ENCODE measurements at regions not wholly inside any gene's neighbourhood (a gene's known extent, or its start where the extent isn't known, plus 50 kb on each side); places are given as distances from the start of the nearest gene placed in this dataset.

- H3K27ac ChIP-seq (ENCODE audit: low read length), result no peak overlapping the region
- TF ChIP-seq POLR2AphosphoS5 (IDR thresholded peaks at IDR 0.05) (no peak), CTCF (IDR thresholded peaks at IDR 0.05; ENCODE audit: poor library complexity, severe bottlenecking) (no peak), RAD21 (conservative IDR thresholded peaks at IDR 0.05) (no peak), TAF1 (IDR thresholded peaks at IDR 0.05; ENCODE audit: low read depth) (no peak), SMC3 (conservative IDR thresholded peaks at IDR 0.05; ENCODE audit: poor library complexity) (no peak), MXI1 (conservative IDR thresholded peaks at IDR 0.05; ENCODE audit: poor library complexity, severe bottlenecking) (no peak), EZH2 (IDR thresholded peaks at IDR 0.05; ENCODE audit: borderline replicate concordance, insufficient read depth, low read length, poor library complexity, severe bottlenecking) (no peak), REST (IDR thresholded peaks at IDR 0.05; ENCODE audit: borderline replicate concordance) (no peak), EP300 (conservative IDR thresholded peaks at IDR 0.05; ENCODE audit: poor library complexity, severe bottlenecking) (no peak)
- no peaks in the 10 kb centered on the region for H3K79me2 ChIP-seq (replicated peaks; ENCODE audit: insufficient read depth, low read length)
- H3K9ac ChIP-seq (ENCODE audit: low read length), result no peak overlapping the region
- H3K27me3 ChIP-seq (ENCODE audit: insufficient read depth, low read depth, low read length), result no peaks in the 10 kb centered on the region
- H4K20me1 ChIP-seq (ENCODE audit: insufficient read depth), result no peaks in the 10 kb centered on the region
- H3K9me2 ChIP-seq (ENCODE audit: insufficient read depth, low read length), result no peaks in the 10 kb centered on the region
- H2AFZ ChIP-seq (ENCODE audit: low read depth, low read length), result no peak overlapping the region
- H3K9me3 ChIP-seq (ENCODE audit: low read length), result no peaks in the 10 kb centered on the region
- H3K4me3 ChIP-seq (ENCODE audit: low read length), result no peak overlapping the region
- no peaks in the 10 kb centered on the region for H3K36me3 ChIP-seq (ENCODE audit: insufficient read depth, low read length)
- H3F3A ChIP-seq (ENCODE audit: insufficient read depth, low read length, poor library complexity, severe bottlenecking), result no peaks in the 10 kb centered on the region
- no peak overlapping the region for H3K4me2 ChIP-seq (ENCODE audit: low read length)
These were observed 84.9 kb upstream of the HSPA9 start for GRCh38 chr5:138660051-138660572.

GRCh38 chr5:138659561-138659960 lies 84.4 kb upstream of the HSPA9 start:
- Histone ChIP-seq H3K4me3 (ENCODE audit: low read length) (no peak overlapping the region), H4K20me1 (ENCODE audit: insufficient read depth) (no peaks in the 10 kb centered on the region), H2AFZ (ENCODE audit: low read depth, low read length) (no peak overlapping the region), H3F3A (ENCODE audit: insufficient read depth, low read length, poor library complexity, severe bottlenecking) (no peaks in the 10 kb centered on the region), H3K9me3 (ENCODE audit: low read length) (no peaks in the 10 kb centered on the region), H3K27ac (ENCODE audit: low read length) (no peak overlapping the region), H3K9me2 (ENCODE audit: insufficient read depth, low read length) (no peaks in the 10 kb centered on the region), H3K36me3 (ENCODE audit: insufficient read depth, low read length) (no peaks in the 10 kb centered on the region), H3K9ac (ENCODE audit: low read length) (no peak overlapping the region), H3K4me2 (ENCODE audit: low read length) (no peak overlapping the region), H3K79me2 (replicated peaks; ENCODE audit: insufficient read depth, low read length) (no peaks in the 10 kb centered on the region), H3K27me3 (ENCODE audit: insufficient read depth, low read depth, low read length) (no peaks in the 10 kb centered on the region)
- TF ChIP-seq EP300 (conservative IDR thresholded peaks at IDR 0.05; ENCODE audit: poor library complexity, severe bottlenecking) (no peak), MXI1 (conservative IDR thresholded peaks at IDR 0.05; ENCODE audit: poor library complexity, severe bottlenecking) (no peak), REST (IDR thresholded peaks at IDR 0.05; ENCODE audit: borderline replicate concordance) (no peak), EZH2 (IDR thresholded peaks at IDR 0.05; ENCODE audit: borderline replicate concordance, insufficient read depth, low read length, poor library complexity, severe bottlenecking) (no peak), POLR2AphosphoS5 (IDR thresholded peaks at IDR 0.05) (no peak), RAD21 (conservative IDR thresholded peaks at IDR 0.05) (no peak), SMC3 (conservative IDR thresholded peaks at IDR 0.05; ENCODE audit: poor library complexity) (no peak), TAF1 (IDR thresholded peaks at IDR 0.05; ENCODE audit: low read depth) (no peak), CTCF (IDR thresholded peaks at IDR 0.05; ENCODE audit: poor library complexity, severe bottlenecking) (no peak)

All from neural cell (in vitro differentiated cells).